HG03432 (cell line): ENCODE measurements at regions not wholly inside any gene's neighbourhood (a gene's known extent, or its start where the extent isn't known, plus 50 kb on each side); places are given as distances from the start of the nearest gene placed in this dataset.
"Not testable (repeated sequence)": the region's sequence is repeated elsewhere in the genome, so short reads cannot be mapped to it uniquely, and the experiment has no call there.

ENCODE experiments used
- ATAC-seq: cut with Tn5 transposase; IDR thresholded peaks from one replicate; pipeline ENCODE4 v1.9.1; 2021; ENCODE audit warnings: mild to moderate bottlenecking, moderate library complexity; ENCODE audit not compliant: unreplicated experiment

GRCh38 chr13:24992946-24993345, 103.0 kb upstream of the PABPC3 start:
- not testable (repeated sequence) for ATAC-seq

GRCh38 chr13:24995225-24995804, 100.6 kb upstream of the PABPC3 start:
- ATAC-seq, result peak; percentile 77

GRCh38 chr13:24997367-24997967, 98.5 kb upstream of the PABPC3 start:
- no peak for ATAC-seq

GRCh38 chr13:24998433-24998832, 97.5 kb upstream of the PABPC3 start:
- no peak for ATAC-seq

- ATAC-seq, result no peak
Observed at GRCh38 chr13:25001476-25002206, 94.3 kb upstream of the PABPC3 start.

GRCh38 chr13:25002311-25002710, 93.6 kb upstream of the PABPC3 start:
- not testable (repeated sequence) for ATAC-seq

GRCh38 chr13:25004489-25004888, 91.4 kb upstream of the PABPC3 start:
- ATAC-seq, result not testable (repeated sequence)

- ATAC-seq, result peak; percentile 57
Observed at GRCh38 chr13:25005050-25005497, 90.9 kb upstream of the PABPC3 start.

- not testable (repeated sequence) for ATAC-seq
Observed at GRCh38 chr13:25007389-25007788, 88.5 kb upstream of the PABPC3 start.

GRCh38 chr13:25014398-25014973, 81.5 kb upstream of the PABPC3 start:
- ATAC-seq, result not testable (repeated sequence)

- ATAC-seq, result not testable (repeated sequence)
Observed at GRCh38 chr13:25017176-25017575, 78.8 kb upstream of the PABPC3 start.

GRCh38 chr13:25017808-25018728, 77.9 kb upstream of the PABPC3 start:
- not testable (repeated sequence) for ATAC-seq

GRCh38 chr13:25018729-25019115, 77.2 kb upstream of the PABPC3 start:
- ATAC-seq, result no peak

- not testable (repeated sequence) for ATAC-seq
Observed at GRCh38 chr13:25019741-25020140, 76.2 kb upstream of the PABPC3 start.

GRCh38 chr13:25024175-25024574, 71.8 kb upstream of the PABPC3 start:
- no peak for ATAC-seq

- no peak for ATAC-seq
Observed at GRCh38 chr13:25032160-25032559, 63.8 kb upstream of the PABPC3 start.

- ATAC-seq, result no peak
Observed at GRCh38 chr13:25034173-25034572, 61.8 kb upstream of the PABPC3 start.

GRCh38 chr13:25037057-25037813, 58.7 kb upstream of the PABPC3 start:
- ATAC-seq, result no peak

- no peak for ATAC-seq
Observed at GRCh38 chr13:25042151-25042865, 53.6 kb upstream of the PABPC3 start.
